Loucy (cell line): ENCODE measurements at regions not wholly inside any gene's neighbourhood (a gene's known extent, or its start where the extent isn't known, plus 50 kb on each side); places are given as distances from the start of the nearest gene placed in this dataset.
"Not testable (repeated sequence)": the region's sequence is repeated elsewhere in the genome, so short reads cannot be mapped to it uniquely, and the experiment has no call there.

Experiments
- CTCF ChIP-seq: fragments of 200-600 bp; sonication (generic); conservative IDR thresholded peaks from 2 replicates; pipeline ENCODE4 v1.5.1; 2014; ENCODE audit warnings: mild to moderate bottlenecking, antibody characterized with exemption, low read length
- EZH2phosphoT487 ChIP-seq: fragments of 200-600 bp; IDR thresholded peaks from 2 replicates; pipeline ENCODE4 v1.6.1; 2018; ENCODE audit warnings: antibody characterized with exemption, mild to moderate bottlenecking, moderate library complexity, borderline replicate concordance

GRCh38 chr15:22713933-22714332, 72.5 kb upstream of the NIPA1 start:
- not testable (repeated sequence) for TF ChIP-seq CTCF, EZH2phosphoT487
